ENCODE measurements at regions not wholly inside any gene's neighbourhood (a gene's known extent, or its start where the extent isn't known, plus 50 kb on each side); places are given as distances from the start of the nearest gene placed in this dataset.

- no peak for DNase-seq
Observed at GRCh38 chr5:25963251-25964008, 1075.0 kb downstream of the CDH9 start.

- DNase-seq, result peak in 1 of 2 experiments; percentile 1
Observed at GRCh38 chr5:25955337-25955736, 1083.0 kb downstream of the CDH9 start.

- no peak for DNase-seq
Observed at GRCh38 chr5:25950681-25951080, 1087.7 kb downstream of the CDH9 start.

GRCh38 chr5:25948278-25948677, 1090.1 kb downstream of the CDH9 start:
- DNase-seq, result no peak

- no peak for DNase-seq
Observed at GRCh38 chr5:25944786-25945185, 1093.6 kb downstream of the CDH9 start.

- no peak for DNase-seq
Observed at GRCh38 chr5:25909163-25909562, 1129.2 kb downstream of the CDH9 start.

- no peak for DNase-seq
Observed at GRCh38 chr5:25905646-25906045, 1132.7 kb downstream of the CDH9 start.

GRCh38 chr5:25892211-25892610, 1146.2 kb downstream of the CDH9 start:
- no peak for DNase-seq

GRCh38 chr5:25891691-25892090, 1146.7 kb downstream of the CDH9 start:
- no peak for DNase-seq

GRCh38 chr5:25881318-25882036, 1156.9 kb downstream of the CDH9 start:
- DNase-seq, result no peak

- no peak for DNase-seq
Observed at GRCh38 chr5:25863811-25864210, 1174.6 kb downstream of the CDH9 start.

GRCh38 chr5:25862276-25862675, 1176.1 kb downstream of the CDH9 start:
- DNase-seq, result peak in 1 of 2 experiments; percentile 7

- DNase-seq, result peak in 1 of 2 experiments; percentile 30
Observed at GRCh38 chr5:25858019-25858418, 1180.4 kb downstream of the CDH9 start.

GRCh38 chr5:25851301-25851700, 1187.1 kb downstream of the CDH9 start:
- DNase-seq, result no peak

- no peak for DNase-seq
Observed at GRCh38 chr5:25850581-25850980, 1187.8 kb downstream of the CDH9 start.

GRCh38 chr5:25849270-25849669, 1189.1 kb downstream of the CDH9 start:
- DNase-seq, result no peak

- DNase-seq, result no peak
Observed at GRCh38 chr5:25823330-25823873, 1178.6 kb upstream of the CDH10 start.

Measured in NCI-H526 (cell line).